LNCaP clone FGC (cell line): ENCODE measurements at regions not wholly inside any gene's neighbourhood (a gene's known extent, or its start where the extent isn't known, plus 50 kb on each side); places are given as distances from the start of the nearest gene placed in this dataset.

Experiments
- DNase-seq: peaks from one replicate; pipeline ENCODE4 v3.0.0-alpha.2; 2011; ENCODE audit warnings: low read depth
- H3K4me3 ChIP-seq: 2 replicates; pipeline ENCODE4 v1.5.1; 2011; ENCODE audit warnings: mild to moderate bottlenecking, low read depth, low read length, control low read depth
- CTCF ChIP-seq: IDR thresholded peaks from 2 replicates; pipeline ENCODE4 v1.5.1; 2012; ENCODE audit warnings: mild to moderate bottlenecking; ENCODE audit not compliant: control insufficient read depth, insufficient read depth; ENCODE audit errors: extremely low read depth

GRCh38 chr10:130967784-130968183, 343.7 kb downstream of the TCERG1L start:
- H3K4me3 ChIP-seq, result no peak overlapping the region
- no peak for TF ChIP-seq CTCF
- no peak for DNase-seq

DNA sequence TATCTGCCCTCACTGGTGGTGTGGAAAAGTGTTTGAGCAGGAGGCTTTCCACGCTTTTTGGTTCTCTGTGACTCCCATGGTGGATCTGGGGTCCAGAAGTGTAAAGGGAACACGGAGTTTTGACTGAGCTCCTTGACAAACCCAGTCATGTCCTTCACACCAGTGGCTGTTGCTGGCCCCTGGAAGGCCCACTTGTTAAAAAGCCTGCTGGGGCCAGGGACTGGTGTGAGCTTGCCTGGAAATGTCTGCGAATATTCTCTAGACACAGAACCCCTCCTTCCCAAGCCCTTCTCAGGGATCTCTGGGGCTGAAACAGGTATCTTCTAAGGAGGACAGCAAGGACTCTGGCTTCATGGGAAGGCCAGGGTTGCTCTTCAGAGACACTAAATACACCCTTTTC, 343.0 kb downstream of the TCERG1L start:
- H3K4me3 ChIP-seq, result no peak overlapping the region
- DNase-seq, result no peak
- no peak for TF ChIP-seq CTCF

DNA sequence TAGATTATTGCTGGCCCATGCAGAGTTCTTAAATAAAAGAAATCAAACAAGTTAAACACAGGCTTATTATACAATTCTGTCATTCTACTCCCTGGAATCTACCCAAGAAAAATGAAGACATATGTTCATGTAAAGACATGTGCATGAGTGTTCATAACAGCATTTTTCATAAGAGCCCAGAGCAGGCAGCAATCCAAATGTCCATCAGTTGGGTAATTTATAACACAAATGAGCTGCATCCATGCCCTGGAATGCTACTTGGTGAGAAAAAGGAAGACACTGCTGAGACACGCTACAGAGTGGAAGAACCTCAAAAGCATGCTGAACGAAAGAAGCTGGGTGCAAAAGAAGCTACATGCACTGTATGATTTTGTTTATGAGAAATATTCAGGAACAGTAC, 342.6 kb downstream of the TCERG1L start:
- no peak for DNase-seq
- H3K4me3 ChIP-seq, result no peak overlapping the region
- no peak for TF ChIP-seq CTCF

DNA sequence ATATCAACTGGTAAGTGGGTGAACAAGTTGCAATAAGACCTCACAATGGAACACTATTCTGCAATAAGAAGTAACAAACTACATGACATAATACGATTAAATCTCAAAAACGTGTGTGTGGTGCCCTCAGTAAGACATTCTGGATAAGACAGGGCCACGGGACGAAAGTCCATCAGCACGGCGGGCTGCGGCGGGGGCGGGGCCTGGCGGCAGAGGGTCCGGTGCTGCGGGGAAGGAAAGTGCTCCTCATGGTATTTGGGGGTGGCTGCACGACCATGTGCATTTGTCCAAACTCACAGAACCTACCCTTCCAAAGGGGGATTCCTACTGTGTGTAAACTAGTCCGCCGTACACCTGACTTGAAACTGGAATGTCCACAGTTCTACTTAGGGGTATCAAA, 341.8 kb downstream of the TCERG1L start:
- TF ChIP-seq CTCF, result no peak
- no peak overlapping the region for H3K4me3 ChIP-seq
- no peak for DNase-seq

- no peak overlapping the region for H3K4me3 ChIP-seq
- DNase-seq, result no peak
- TF ChIP-seq CTCF, result no peak
Observed at GRCh38 chr10:130970341-130971122, 341.0 kb downstream of the TCERG1L start.

DNA sequence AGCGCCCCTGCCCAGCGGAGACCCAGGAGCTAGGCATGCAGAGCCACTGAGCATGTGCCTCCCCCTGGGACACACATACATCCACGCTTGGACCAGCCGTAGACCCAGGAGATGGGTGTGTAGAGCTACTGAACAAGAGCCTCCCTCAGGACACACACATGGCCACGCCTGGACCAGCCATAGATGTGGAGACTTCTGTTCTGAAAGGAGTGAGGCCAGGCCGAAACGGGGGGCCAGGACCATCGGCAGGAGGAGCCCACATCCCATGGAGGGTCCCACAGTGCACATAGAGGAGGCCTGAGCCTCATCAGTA, 340.4 kb downstream of the TCERG1L start:
- no peak for DNase-seq
- no peak for TF ChIP-seq CTCF
- no peak overlapping the region for H3K4me3 ChIP-seq

GRCh38 chr10:130973127-130973839, 338.2 kb downstream of the TCERG1L start:
- TF ChIP-seq CTCF, result no peak
- DNase-seq, result no peak

More at GRCh38 chr10:130973127-130973839, 338.2 kb downstream of the TCERG1L start:
- no peak overlapping the region for H3K4me3 ChIP-seq
